Keratinocyte (primary cell): ENCODE measurements at regions not wholly inside any gene's neighbourhood (a gene's known extent, or its start where the extent isn't known, plus 50 kb on each side); places are given as distances from the start of the nearest gene placed in this dataset.

Experiments
- DNase-seq: peaks from one replicate; pipeline ENCODE4 v3.0.0-alpha.2; 2011; ENCODE audit warnings: low read depth, missing footprints, low spot score
- FAIRE-seq: peaks from 2 replicates; lab custom pipeline; 2011; peaks lifted over from hg19 to GRCh38; lab: Jason Lieb, UNC
- H2AFZ ChIP-seq: 2 replicates; pipeline ENCODE4 v1.6.0; 2012; ENCODE audit warnings: low read length, control low read depth, inconsistent platforms; ENCODE audit not compliant: control insufficient read depth
- H3K27ac ChIP-seq: 2 replicates; pipeline ENCODE4 v1.5.1; 2011; ENCODE audit warnings: low read length; ENCODE audit not compliant: control insufficient read depth, insufficient read depth
- H3K27me3 ChIP-seq: 3 replicates; pipeline ENCODE4 v1.6.0; 2011; ENCODE audit warnings: low read length; ENCODE audit not compliant: control insufficient read depth, insufficient read depth; ENCODE audit errors: extremely low read depth
- H3K36me3 ChIP-seq, 2 experiments: 2 replicates in 1 of 2; 3 replicates in 1 of 2; pipeline ENCODE4 v1.5.1; 2011; ENCODE audit warnings: low read length in 2 of 2, mild to moderate bottlenecking in 1 of 2; ENCODE audit not compliant: control insufficient read depth in 2 of 2, insufficient read depth in 2 of 2; ENCODE audit errors: extremely low read depth in 1 of 2
- H3K4me1 ChIP-seq: 3 replicates; pipeline ENCODE4 v1.5.1; 2011; ENCODE audit warnings: low read length; ENCODE audit not compliant: control insufficient read depth, insufficient read depth; ENCODE audit errors: extremely low read depth
- H3K4me2 ChIP-seq: 3 replicates; pipeline ENCODE4 v1.6.0; 2011; ENCODE audit warnings: low read depth, low read length; ENCODE audit not compliant: control insufficient read depth, insufficient read depth; ENCODE audit errors: extremely low read depth
- H3K4me3 ChIP-seq, 3 experiments: fragments of 200-600 bp in 1 of 3; sonication (generic) in 1 of 3; 2 replicates in 2 of 3; 3 replicates in 1 of 3; pipeline ENCODE4 v1.5.1; 2011 to 2016; ENCODE audit warnings: low read length in 3 of 3, mild to moderate bottlenecking in 3 of 3, control low read depth in 2 of 3, inconsistent platforms in 1 of 3, low read depth in 1 of 3, mixed read lengths in 1 of 3, mixed run types in 1 of 3, moderate library complexity in 1 of 3; ENCODE audit not compliant: control insufficient read depth in 2 of 3, insufficient read depth in 2 of 3; ENCODE audit errors: extremely low read depth in 1 of 3
- H3K79me2 ChIP-seq: 2 replicates; pipeline ENCODE4 v1.6.0; 2012; ENCODE audit warnings: low read length; ENCODE audit not compliant: control insufficient read depth, insufficient read depth
- H3K9ac ChIP-seq: 3 replicates; pipeline ENCODE4 v1.6.0; 2011; ENCODE audit warnings: low read length; ENCODE audit not compliant: control insufficient read depth, insufficient read depth; ENCODE audit errors: extremely low read depth
- H3K9me1 ChIP-seq: 3 replicates; pipeline ENCODE4 v1.6.0; 2011; ENCODE audit warnings: low read length; ENCODE audit not compliant: control insufficient read depth, insufficient read depth; ENCODE audit errors: extremely low read depth
- H3K9me3 ChIP-seq: 2 replicates; pipeline ENCODE4 v1.5.1; 2012; ENCODE audit warnings: low read depth, low read length; ENCODE audit not compliant: control insufficient read depth
- H4K20me1 ChIP-seq: 3 replicates; pipeline ENCODE4 v1.6.0; 2011; ENCODE audit warnings: low read length; ENCODE audit not compliant: control insufficient read depth, insufficient read depth; ENCODE audit errors: extremely low read depth
- CTCF ChIP-seq, 3 experiments: IDR thresholded peaks in 1 of 3; conservative IDR thresholded peaks in 1 of 3; optimal IDR thresholded peaks in 1 of 3; 2 replicates in 2 of 3; 3 replicates in 1 of 3; pipeline versions ENCODE3 to v1.5.1; 2011; ENCODE audit warnings: low read length in 3 of 3, mild to moderate bottlenecking in 3 of 3, moderate library complexity in 2 of 3, control low read depth in 1 of 3, inconsistent platforms in 1 of 3; ENCODE audit not compliant: insufficient read depth in 2 of 3; ENCODE audit errors: extremely low read depth in 1 of 3
- EZH2 ChIP-seq: IDR thresholded peaks from one replicate; pipeline ENCODE4 v1.6.1; 2012; ENCODE audit warnings: inconsistent platforms, mild to moderate bottlenecking, low read length, moderate library complexity
- dilution Hi-C: fragments of 300-500 bp; cut with MboI; formaldehyde crosslinking; loops from one replicate; pipeline ENCODE4 v1.7.0; 2020; ENCODE audit warnings: low sequenced_read_pairs; ENCODE audit not compliant: extremely low pct_ligation_motif_present

GRCh38 chr3:5826467-5826866, 639.0 kb downstream of the EDEM1 start:
- H3K36me3 ChIP-seq: no peaks in the 10 kb centered on the region
- H3K9me3 ChIP-seq: peaks cover 2% of the 10 kb centered on the region
- no peak overlapping the region for H2AFZ ChIP-seq
- no peak overlapping the region for H3K4me2 ChIP-seq
- no peaks in the 10 kb centered on the region for H4K20me1 ChIP-seq
- DNase-seq: no peak
- no peak for FAIRE-seq
- no peaks in the 10 kb centered on the region for H3K4me1 ChIP-seq
- H3K9ac ChIP-seq: no peak overlapping the region
- no peak overlapping the region for H3K4me3 ChIP-seq
- TF ChIP-seq EZH2 (no peak), CTCF (optimal IDR thresholded peaks at IDR 0.05 in 1 of 3, IDR thresholded peaks at IDR 0.05 in 1 of 3, conservative IDR thresholded peaks at IDR 0.05 in 1 of 3; ENCODE audit: extremely low read depth in 1 of 3, insufficient read depth in 2 of 3, low read length in 3 of 3) (no peak)
- dilution Hi-C loops: no loop called here
- H3K27ac ChIP-seq: no peak overlapping the region
- no peaks in the 10 kb centered on the region for H3K79me2 ChIP-seq
- H3K9me1 ChIP-seq: no peaks in the 10 kb centered on the region
- H3K27me3 ChIP-seq: no peaks in the 10 kb centered on the region

GRCh38 chr3:5828251-5828650, 640.7 kb downstream of the EDEM1 start:
- TF ChIP-seq CTCF (optimal IDR thresholded peaks at IDR 0.05 in 1 of 3, IDR thresholded peaks at IDR 0.05 in 1 of 3, conservative IDR thresholded peaks at IDR 0.05 in 1 of 3; ENCODE audit: extremely low read depth in 1 of 3, insufficient read depth in 2 of 3, low read length in 3 of 3): no peak
- no peak for TF ChIP-seq EZH2
- DNase-seq: no peak
- Histone ChIP-seq H3K4me2 (no peak overlapping the region), H3K9ac (no peak overlapping the region), H3K9me1 (no peaks in the 10 kb centered on the region), H3K4me3 (no peak overlapping the region), H3K4me1 (no peaks in the 10 kb centered on the region), H3K27me3 (no peaks in the 10 kb centered on the region), H3K36me3 (no peaks in the 10 kb centered on the region), H3K27ac (no peak overlapping the region), H3K9me3 (no peaks in the 10 kb centered on the region), H4K20me1 (no peaks in the 10 kb centered on the region), H3K79me2 (no peaks in the 10 kb centered on the region), H2AFZ (no peak overlapping the region)
- dilution Hi-C loops: no loop called here
- FAIRE-seq: no peak
